ENCODE measurements at regions not wholly inside any gene's neighbourhood (a gene's known extent, or its start where the extent isn't known, plus 50 kb on each side); places are given as distances from the start of the nearest gene placed in this dataset.
"Not testable (repeated sequence)": the region's sequence is repeated elsewhere in the genome, so short reads cannot be mapped to it uniquely, and the experiment has no call there.

DNA sequence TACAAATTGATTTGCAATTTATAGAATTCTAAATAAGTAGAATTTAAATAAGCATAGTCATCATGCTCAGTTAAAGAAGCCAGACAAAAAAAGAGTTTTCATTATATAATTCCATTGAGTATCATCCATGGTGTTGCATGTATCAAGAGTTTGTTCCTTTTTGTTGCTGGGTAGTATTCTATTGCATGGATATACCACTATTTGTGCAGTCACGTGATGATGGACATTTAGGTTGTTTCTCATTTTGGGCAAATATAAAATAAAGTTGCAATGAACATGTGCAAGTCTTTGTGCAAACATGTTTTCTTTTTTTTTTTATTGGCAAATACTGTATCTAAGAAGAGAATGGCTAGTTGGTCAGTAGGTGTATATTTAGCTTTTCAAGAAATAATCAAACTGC is 186.2 kb upstream of the FRMD6 start:
- TF ChIP-seq, protein P1, sequence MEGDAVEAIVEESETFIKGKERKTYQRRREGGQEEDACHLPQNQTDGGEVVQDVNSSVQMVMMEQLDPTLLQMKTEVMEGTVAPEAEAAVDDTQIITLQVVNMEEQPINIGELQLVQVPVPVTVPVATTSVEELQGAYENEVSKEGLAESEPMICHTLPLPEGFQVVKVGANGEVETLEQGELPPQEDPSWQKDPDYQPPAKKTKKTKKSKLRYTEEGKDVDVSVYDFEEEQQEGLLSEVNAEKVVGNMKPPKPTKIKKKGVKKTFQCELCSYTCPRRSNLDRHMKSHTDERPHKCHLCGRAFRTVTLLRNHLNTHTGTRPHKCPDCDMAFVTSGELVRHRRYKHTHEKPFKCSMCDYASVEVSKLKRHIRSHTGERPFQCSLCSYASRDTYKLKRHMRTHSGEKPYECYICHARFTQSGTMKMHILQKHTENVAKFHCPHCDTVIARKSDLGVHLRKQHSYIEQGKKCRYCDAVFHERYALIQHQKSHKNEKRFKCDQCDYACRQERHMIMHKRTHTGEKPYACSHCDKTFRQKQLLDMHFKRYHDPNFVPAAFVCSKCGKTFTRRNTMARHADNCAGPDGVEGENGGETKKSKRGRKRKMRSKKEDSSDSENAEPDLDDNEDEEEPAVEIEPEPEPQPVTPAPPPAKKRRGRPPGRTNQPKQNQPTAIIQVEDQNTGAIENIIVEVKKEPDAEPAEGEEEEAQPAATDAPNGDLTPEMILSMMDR (conservative IDR thresholded peaks at IDR 0.05) = no peak
- no peak overlapping the region for H3K27ac ChIP-seq

DNA sequence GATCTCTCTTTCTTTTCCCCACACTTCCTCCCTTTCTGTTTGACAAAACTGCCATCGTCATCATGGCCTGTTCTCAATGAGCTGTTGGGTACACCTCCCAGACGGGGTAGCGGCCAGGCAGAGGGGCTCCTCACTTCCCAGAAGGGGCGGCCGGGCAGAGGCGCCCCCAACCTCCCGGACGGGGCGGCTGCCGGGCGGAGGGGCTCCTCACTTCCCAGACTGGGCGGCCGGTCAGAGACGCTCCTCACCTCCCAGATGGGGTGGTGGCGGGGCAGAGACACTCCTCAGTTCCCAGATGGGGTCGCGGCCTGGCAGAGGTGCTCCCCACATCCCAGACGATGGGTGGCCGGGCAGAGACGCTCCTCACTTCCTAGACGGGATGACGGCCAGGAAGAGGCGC is 184.3 kb upstream of the FRMD6 start:
- H3K27ac ChIP-seq = not testable (repeated sequence)

DNA sequence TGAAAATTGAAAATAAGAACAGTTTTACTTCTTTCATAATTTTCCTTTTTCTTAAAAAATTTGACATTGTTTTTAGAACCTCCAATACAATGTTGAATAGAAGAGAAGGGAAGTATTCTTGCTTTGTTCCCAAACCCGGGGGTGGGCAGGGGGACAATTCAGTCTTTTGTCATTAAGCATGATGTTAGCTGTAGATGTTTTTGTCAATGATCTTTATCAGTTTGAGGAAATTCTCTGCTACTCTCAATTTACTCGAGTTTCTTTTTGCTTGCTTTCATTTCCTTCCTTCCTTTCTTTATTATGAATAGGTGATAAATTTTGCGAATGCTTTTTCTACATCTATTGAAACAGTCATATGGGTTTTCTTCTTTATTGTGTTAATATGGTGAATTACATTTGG is 183.2 kb upstream of the FRMD6 start:
- no peak overlapping the region for H3K27ac ChIP-seq
- TF ChIP-seq, protein P1 (conservative IDR thresholded peaks at IDR 0.05) = no peak

DNA sequence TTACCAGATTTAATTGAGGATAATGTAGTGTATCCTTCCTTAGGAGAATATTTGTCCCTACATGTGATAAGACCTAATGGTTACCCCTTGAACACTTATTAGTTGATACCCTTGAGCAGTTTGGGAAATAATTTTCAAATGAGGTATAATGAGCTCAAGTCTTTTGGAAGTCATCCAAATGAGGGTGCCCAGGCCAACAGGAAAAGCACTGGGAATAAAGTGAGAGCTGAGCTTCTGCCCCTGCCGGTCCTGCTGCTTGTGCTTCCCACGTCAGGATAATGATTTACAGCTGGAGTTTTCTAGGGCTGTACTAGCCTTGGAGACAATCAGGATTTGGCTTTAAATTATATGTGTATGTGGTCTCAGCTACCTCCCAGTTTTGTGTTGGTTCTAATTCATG is 178.8 kb upstream of the FRMD6 start:
- H3K27ac ChIP-seq = peak overlapping the region; percentile 68
- TF ChIP-seq, protein P1 (conservative IDR thresholded peaks at IDR 0.05) = no peak

DNA sequence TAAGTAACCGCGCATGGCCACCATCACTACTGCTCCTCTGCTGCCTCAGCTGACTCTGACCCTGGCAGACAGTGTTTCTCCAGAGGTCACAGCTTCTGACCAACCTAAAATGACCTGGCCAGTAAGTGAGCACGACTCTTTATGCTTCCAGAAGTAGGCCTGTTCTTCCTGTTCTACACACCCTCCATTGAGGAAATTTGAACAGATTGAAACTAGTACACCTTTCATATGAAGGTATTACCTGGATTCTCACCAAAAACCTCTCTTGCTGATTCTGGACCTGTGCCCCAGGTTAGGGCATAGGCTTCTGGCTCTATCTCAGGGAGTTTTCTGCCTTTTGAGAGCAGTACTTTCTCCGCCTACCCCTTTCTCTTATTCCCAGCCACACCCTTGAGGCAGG is 178.4 kb upstream of the FRMD6 start:
- TF ChIP-seq, protein P1 (conservative IDR thresholded peaks at IDR 0.05) = no peak
- peak overlapping the region; percentile 68 for H3K27ac ChIP-seq

DNA sequence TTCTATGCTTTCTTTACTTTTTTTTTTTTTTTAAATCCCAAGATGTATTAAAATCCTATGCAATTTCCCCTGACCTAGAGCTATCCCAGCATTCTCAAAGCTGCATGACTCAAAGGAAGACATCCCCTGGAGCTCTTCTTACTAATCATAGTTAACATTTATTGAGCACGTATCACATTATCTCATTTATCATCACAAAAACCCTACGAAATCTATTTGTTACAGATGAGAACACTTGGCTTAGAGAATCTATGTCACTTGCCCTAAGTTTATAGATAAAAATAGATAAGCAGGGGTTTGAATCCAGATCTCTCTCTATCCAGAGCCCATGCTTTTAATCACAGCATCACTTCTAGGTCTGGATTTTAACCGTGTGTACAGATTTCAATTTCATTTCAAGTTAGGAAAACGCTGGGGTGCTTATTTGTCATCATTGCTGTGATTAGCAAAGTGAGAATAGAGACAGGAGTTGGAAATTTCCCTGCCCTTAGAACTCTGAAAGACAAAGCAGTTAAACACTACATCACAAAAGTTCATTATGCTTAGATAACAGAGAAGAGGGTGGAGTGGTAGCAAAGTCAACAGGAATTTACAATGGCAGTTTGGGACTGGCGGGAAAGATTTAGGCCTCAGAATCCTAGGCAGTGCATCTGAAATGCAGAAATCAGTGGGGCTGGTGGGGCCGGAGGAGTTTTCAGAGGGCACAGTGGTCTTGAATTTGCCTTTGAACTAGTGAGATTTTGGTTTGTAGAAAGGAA is 177.7 kb upstream of the FRMD6 start:
- TF ChIP-seq, protein P1 (conservative IDR thresholded peaks at IDR 0.05) = no peak

DNA sequence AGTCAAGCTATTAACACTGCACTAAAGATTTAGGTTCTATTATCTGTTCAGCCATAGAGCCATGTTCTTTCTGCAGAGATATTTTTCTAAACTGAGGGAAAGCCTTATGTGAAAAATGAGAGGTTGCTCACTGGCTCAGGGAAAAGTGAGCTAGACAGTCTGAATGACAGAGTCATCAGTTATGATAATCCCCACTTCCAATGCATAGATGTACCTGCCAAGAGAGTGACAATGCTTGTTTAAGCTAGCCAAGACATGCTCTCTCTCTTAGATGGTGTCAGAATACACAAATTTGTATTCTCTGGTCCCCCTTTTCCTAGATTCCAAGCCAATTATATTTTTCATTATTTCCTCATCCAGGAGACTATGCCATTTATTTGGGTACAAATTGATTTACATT is 176.9 kb upstream of the FRMD6 start:
- H3K27ac ChIP-seq = no peak overlapping the region
- TF ChIP-seq, protein P1 (conservative IDR thresholded peaks at IDR 0.05) = no peak

More for the DNA sequence above, 177.7 kb upstream of the FRMD6 start:
- peak overlapping the region; percentile 68 for H3K27ac ChIP-seq

DNA sequence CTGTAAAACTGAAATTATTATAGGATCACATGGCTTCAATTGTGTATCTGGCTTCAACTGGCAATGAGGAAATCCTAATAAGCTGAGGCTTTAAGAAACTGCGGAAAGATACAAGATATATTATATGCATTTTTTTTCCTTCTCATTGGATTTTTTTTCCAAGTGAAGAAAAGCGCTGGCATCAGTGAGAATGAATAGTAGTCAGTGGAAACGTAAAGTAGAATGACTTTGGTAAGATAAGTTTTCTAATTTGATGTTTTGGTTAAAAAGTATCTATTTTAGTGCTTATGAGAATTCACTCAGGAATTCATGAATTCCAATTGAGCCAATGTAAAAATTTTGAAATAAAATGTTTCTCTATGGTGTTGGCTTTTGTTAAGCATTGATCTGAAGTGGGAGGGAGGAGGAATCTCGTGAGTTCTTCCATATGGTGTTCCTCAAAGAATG is 173.5 kb upstream of the FRMD6 start:
- TF ChIP-seq, protein P1 (conservative IDR thresholded peaks at IDR 0.05) = no peak
- H3K27ac ChIP-seq = peak overlapping the region; percentile 54; the same call in 1 of the 2 replicates

Data from VCaP (cell line).